Trophoblast cell (in vitro differentiated cells and primary cell): ENCODE measurements at regions not wholly inside any gene's neighbourhood (a gene's known extent, or its start where the extent isn't known, plus 50 kb on each side); places are given as distances from the start of the nearest gene placed in this dataset.

Source experiments
- DNase-seq, 2 donors: peaks; one replicate each; pipeline ENCODE4 v3.0.0-alpha.2; 2016
- H2AFZ ChIP-seq: 2 replicates; pipeline ENCODE4 v1.6.1; 2013; ENCODE audit warnings: low read length, moderate library complexity, mild to moderate bottlenecking; ENCODE audit not compliant: insufficient read depth, poor library complexity
- H2AK5ac ChIP-seq: 2 replicates; pipeline ENCODE4 v1.6.1; 2013; ENCODE audit warnings: mild to moderate bottlenecking, low read length
- H2BK120ac ChIP-seq: 2 replicates; pipeline ENCODE4 v1.6.1; 2013; ENCODE audit warnings: low read length, mild to moderate bottlenecking, moderate library complexity; ENCODE audit not compliant: insufficient read depth, poor library complexity
- H2BK12ac ChIP-seq: 2 replicates; pipeline ENCODE4 v1.6.1; 2013; ENCODE audit warnings: mild to moderate bottlenecking, low read length, moderate library complexity
- H2BK5ac ChIP-seq: 2 replicates; pipeline ENCODE4 v1.6.1; 2013; ENCODE audit warnings: low read length, low read depth, moderate library complexity, mild to moderate bottlenecking; ENCODE audit not compliant: poor library complexity
- H3K14ac ChIP-seq: 2 replicates; pipeline ENCODE4 v1.6.1; 2013; ENCODE audit warnings: mild to moderate bottlenecking, low read length
- H3K18ac ChIP-seq: 2 replicates; pipeline ENCODE4 v1.6.1; 2013; ENCODE audit warnings: mild to moderate bottlenecking, low read length
- H3K23ac ChIP-seq: 2 replicates; pipeline ENCODE4 v1.6.1; 2013; ENCODE audit warnings: low read length
- H3K27ac ChIP-seq: 2 replicates; pipeline ENCODE4 v1.5.1; 2013; ENCODE audit warnings: low read depth, mild to moderate bottlenecking, inconsistent platforms, low read length, moderate library complexity
- H3K27me3 ChIP-seq: 2 replicates; pipeline ENCODE4 v1.6.1; 2013; ENCODE audit warnings: inconsistent platforms, mild to moderate bottlenecking, low read length, moderate library complexity; ENCODE audit not compliant: insufficient read depth
- H3K36me3 ChIP-seq, 2 experiments: 1 replicate in 1 of 2; 2 replicates in 1 of 2; pipeline ENCODE4 v1.6.1; 2013; ENCODE audit warnings: low read length in 2 of 2, mild to moderate bottlenecking in 2 of 2, moderate library complexity in 1 of 2; ENCODE audit not compliant: insufficient read depth in 2 of 2, control insufficient read depth in 1 of 2
- H3K4ac ChIP-seq: 2 replicates; pipeline ENCODE4 v1.6.1; 2013; ENCODE audit warnings: low read depth, mild to moderate bottlenecking, low read length, moderate library complexity
- H3K4me1 ChIP-seq, 2 experiments: 1 replicate in 1 of 2; 2 replicates in 1 of 2; pipeline ENCODE4 v1.6.1; 2013; ENCODE audit warnings: low read length in 2 of 2, mild to moderate bottlenecking in 2 of 2, moderate library complexity in 1 of 2; ENCODE audit not compliant: insufficient read depth in 2 of 2, control insufficient read depth in 1 of 2
- H3K4me2 ChIP-seq: 2 replicates; pipeline ENCODE4 v1.6.1; 2013; ENCODE audit warnings: inconsistent platforms, mild to moderate bottlenecking, low read length, moderate library complexity
- H3K4me3 ChIP-seq: 2 replicates; pipeline ENCODE4 v1.5.1; 2013; ENCODE audit warnings: mild to moderate bottlenecking, low read depth, low read length, inconsistent platforms
- H3K79me1 ChIP-seq: one replicate; pipeline ENCODE4 v1.6.1; 2013; ENCODE audit warnings: low read length
- H3K79me2 ChIP-seq: 2 replicates; pipeline ENCODE4 v1.6.1; 2013; ENCODE audit warnings: low read length, mild to moderate bottlenecking; ENCODE audit not compliant: control insufficient read depth, insufficient read depth, poor library complexity
- H3K9ac ChIP-seq: 2 replicates; pipeline ENCODE4 v1.6.1; 2013; ENCODE audit warnings: mild to moderate bottlenecking, low read length
- H3K9me3 ChIP-seq: 2 replicates; pipeline ENCODE4 v1.6.1; 2013; ENCODE audit warnings: low read depth, mild to moderate bottlenecking, control low read depth, inconsistent platforms, low read length; ENCODE audit not compliant: insufficient read depth
- H4K12ac ChIP-seq: 2 replicates; pipeline ENCODE4 v1.6.1; 2013; ENCODE audit warnings: low read depth, mild to moderate bottlenecking, low read length, moderate library complexity
- H4K8ac ChIP-seq: 2 replicates; pipeline ENCODE4 v1.6.1; 2013; ENCODE audit warnings: low read depth, mild to moderate bottlenecking, low read length, moderate library complexity
- H4K91ac ChIP-seq: one replicate; pipeline ENCODE4 v1.6.1; 2013; ENCODE audit warnings: low read depth, mild to moderate bottlenecking, low read length, moderate library complexity
- WGBS: extraction: QIAGEN DNeasy Blood & Tissue Kit; methylation state at CpG from one replicate; pipeline ENCODE4 v1.1.7; 2013; ENCODE audit warnings: missing lambda C conversion rate; ENCODE audit not compliant: insufficient read length, insufficient coverage; ENCODE audit errors: extremely low coverage; 5-methylcytosine and 5-hydroxymethylcytosine counted together

- no peak for DNase-seq
- Histone ChIP-seq H2BK5ac (no peak overlapping the region), H4K8ac (no peak overlapping the region), H3K27me3 (no peaks in the 10 kb centered on the region), H2AK5ac (no peak overlapping the region), H3K79me2 (no peaks in the 10 kb centered on the region), H2BK12ac (no peak overlapping the region), H3K79me1 (no peaks in the 10 kb centered on the region), H3K4me2 (no peak overlapping the region), H3K4me1 (peaks cover 0 to 8% of the 10 kb centered on the region in 2 experiments), H2BK120ac (no peak overlapping the region), H4K91ac (no peak overlapping the region), H4K12ac (no peak overlapping the region), H3K23ac (no peak overlapping the region), H3K18ac (no peak overlapping the region), H3K36me3 (no peaks in the 10 kb centered on the region), H3K9me3 (no peaks in the 10 kb centered on the region), H3K4ac (no peak overlapping the region), H2AFZ (no peak overlapping the region), H3K9ac (no peak overlapping the region), H3K4me3 (no peak overlapping the region), H3K27ac (no peak overlapping the region), H3K14ac (no peak overlapping the region)
- no CpG with 5 or more reads among the region's 16 CpGs for WGBS
Observed at GRCh38 chrX:39577985-39578869, 519.5 kb downstream of the BCOR start.

GRCh38 chrX:39580043-39580442 is 517.7 kb downstream of the BCOR start:
- no peak overlapping the region for H3K4ac ChIP-seq
- H4K12ac ChIP-seq = no peak overlapping the region
- H3K9me3 ChIP-seq = no peaks in the 10 kb centered on the region
- no peak overlapping the region for H4K8ac ChIP-seq
- H3K14ac ChIP-seq = no peak overlapping the region
- H3K4me3 ChIP-seq = no peak overlapping the region
- no CpG with 5 or more reads among the region's 8 CpGs for WGBS
- peaks cover 0 to 8% of the 10 kb centered on the region in 2 experiments for H3K4me1 ChIP-seq
- H2AK5ac ChIP-seq = no peak overlapping the region
- H3K27me3 ChIP-seq = no peaks in the 10 kb centered on the region
- H2BK120ac ChIP-seq = no peak overlapping the region
- H3K79me1 ChIP-seq = no peaks in the 10 kb centered on the region
- no peak overlapping the region for H2BK5ac ChIP-seq
- H2AFZ ChIP-seq = no peak overlapping the region
- H2BK12ac ChIP-seq = no peak overlapping the region
- H3K18ac ChIP-seq = no peak overlapping the region
- no peak for DNase-seq
- H3K23ac ChIP-seq = no peak overlapping the region
- no peaks in the 10 kb centered on the region for H3K36me3 ChIP-seq
- H4K91ac ChIP-seq = no peak overlapping the region
- H3K79me2 ChIP-seq = no peaks in the 10 kb centered on the region
- no peak overlapping the region for H3K4me2 ChIP-seq
- H3K27ac ChIP-seq = no peak overlapping the region
- no peak overlapping the region for H3K9ac ChIP-seq

GRCh38 chrX:39581411-39581810 is 516.3 kb downstream of the BCOR start:
- H2BK5ac ChIP-seq = no peak overlapping the region
- H3K4ac ChIP-seq = no peak overlapping the region
- H4K8ac ChIP-seq = no peak overlapping the region
- no peak overlapping the region for H2AK5ac ChIP-seq
- no peak overlapping the region for H3K23ac ChIP-seq
- H3K18ac ChIP-seq = no peak overlapping the region
- H3K27me3 ChIP-seq = no peaks in the 10 kb centered on the region
- no peak overlapping the region for H3K27ac ChIP-seq
- H3K79me1 ChIP-seq = no peaks in the 10 kb centered on the region
- no peak for DNase-seq
- H3K9me3 ChIP-seq = no peaks in the 10 kb centered on the region
- no peak overlapping the region for H2BK12ac ChIP-seq
- no peaks in the 10 kb centered on the region for H3K36me3 ChIP-seq
- no peak overlapping the region for H3K14ac ChIP-seq
- no peaks in the 10 kb centered on the region for H3K79me2 ChIP-seq
- no CpG with 5 or more reads among the region's 3 CpGs for WGBS
- H4K12ac ChIP-seq = no peak overlapping the region
- H4K91ac ChIP-seq = no peak overlapping the region
- H3K9ac ChIP-seq = no peak overlapping the region
- H3K4me3 ChIP-seq = no peak overlapping the region
- no peak overlapping the region for H3K4me2 ChIP-seq
- H3K4me1 ChIP-seq = peaks cover 0 to 8% of the 10 kb centered on the region in 2 experiments
- no peak overlapping the region for H2AFZ ChIP-seq
- H2BK120ac ChIP-seq = no peak overlapping the region

- Histone ChIP-seq H4K12ac (no peak overlapping the region), H3K18ac (no peak overlapping the region), H2BK12ac (no peak overlapping the region)
Observed at GRCh38 chrX:39582091-39582490, 515.7 kb downstream of the BCOR start.

More at GRCh38 chrX:39582091-39582490, 515.7 kb downstream of the BCOR start:
- Histone ChIP-seq H3K79me1 (no peaks in the 10 kb centered on the region), H3K79me2 (no peaks in the 10 kb centered on the region), H3K27ac (no peak overlapping the region), H3K27me3 (no peaks in the 10 kb centered on the region), H4K8ac (no peak overlapping the region), H3K4me2 (no peak overlapping the region), H3K9ac (no peak overlapping the region), H2AFZ (no peak overlapping the region), H4K91ac (no peak overlapping the region), H2BK120ac (no peak overlapping the region), H3K4me1 (peaks cover 0 to 8% of the 10 kb centered on the region in 2 experiments), H2AK5ac (no peak overlapping the region), H3K36me3 (no peaks in the 10 kb centered on the region), H2BK5ac (no peak overlapping the region), H3K4me3 (no peak overlapping the region), H3K14ac (no peak overlapping the region), H3K23ac (no peak overlapping the region), H3K4ac (no peak overlapping the region), H3K9me3 (no peaks in the 10 kb centered on the region)
- DNase-seq = peak in 1 of 2 donors; percentile 26
- WGBS = no CpG with 5 or more reads among the region's 3 CpGs
